ENCODE measurements at regions not wholly inside any gene's neighbourhood (a gene's known extent, or its start where the extent isn't known, plus 50 kb on each side); places are given as distances from the start of the nearest gene placed in this dataset.

GRCh38 chr13:89072979-89073378 is 1401.8 kb downstream of the SLITRK5 start:
- no peak for TF ChIP-seq POLR2A (IDR thresholded peaks at IDR 0.05; ENCODE audit: low read depth, low read length)
- TF ChIP-seq CTCF (conservative IDR thresholded peaks at IDR 0.05; ENCODE audit: low read depth, low read length) = no peak
- no peak for TF ChIP-seq MXI1 (IDR thresholded peaks at IDR 0.05; ENCODE audit: borderline replicate concordance, low read depth, low read length)
- TF ChIP-seq, protein P1, sequence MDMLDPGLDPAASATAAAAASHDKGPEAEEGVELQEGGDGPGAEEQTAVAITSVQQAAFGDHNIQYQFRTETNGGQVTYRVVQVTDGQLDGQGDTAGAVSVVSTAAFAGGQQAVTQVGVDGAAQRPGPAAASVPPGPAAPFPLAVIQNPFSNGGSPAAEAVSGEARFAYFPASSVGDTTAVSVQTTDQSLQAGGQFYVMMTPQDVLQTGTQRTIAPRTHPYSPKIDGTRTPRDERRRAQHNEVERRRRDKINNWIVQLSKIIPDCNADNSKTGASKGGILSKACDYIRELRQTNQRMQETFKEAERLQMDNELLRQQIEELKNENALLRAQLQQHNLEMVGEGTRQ (IDR thresholded peaks at IDR 0.05; ENCODE audit: low read depth, low read length) = no peak
- TF ChIP-seq FOS (IDR thresholded peaks at IDR 0.05; ENCODE audit: low read depth, low read length) = no peak
- TF ChIP-seq RFX5 (IDR thresholded peaks at IDR 0.05; ENCODE audit: low read depth, low read length) = no peak
- no peak for TF ChIP-seq NFE2L2 (IDR thresholded peaks at IDR 0.05; ENCODE audit: low read depth, low read length)
- no peak for TF ChIP-seq RAD21 (IDR thresholded peaks at IDR 0.05; ENCODE audit: low read length)
- no peak for TF ChIP-seq SMC3 (IDR thresholded peaks at IDR 0.05; ENCODE audit: low read depth, low read length)

All from IMR-90 (cell line).